Stimulated activated CD4-positive, alpha-beta T cell treated with anti-CD3 and anti-CD28 coated beads, Interleukin-4, amount 100 ng/mL, for 24 hours (primary cell): ENCODE measurements at regions not wholly inside any gene's neighbourhood (a gene's known extent, or its start where the extent isn't known, plus 50 kb on each side); places are given as distances from the start of the nearest gene placed in this dataset.

ENCODE experiments used
- DNase-seq: peaks from one replicate; pipeline ENCODE4 v3.0.0-alpha.2; 2020

DNA sequence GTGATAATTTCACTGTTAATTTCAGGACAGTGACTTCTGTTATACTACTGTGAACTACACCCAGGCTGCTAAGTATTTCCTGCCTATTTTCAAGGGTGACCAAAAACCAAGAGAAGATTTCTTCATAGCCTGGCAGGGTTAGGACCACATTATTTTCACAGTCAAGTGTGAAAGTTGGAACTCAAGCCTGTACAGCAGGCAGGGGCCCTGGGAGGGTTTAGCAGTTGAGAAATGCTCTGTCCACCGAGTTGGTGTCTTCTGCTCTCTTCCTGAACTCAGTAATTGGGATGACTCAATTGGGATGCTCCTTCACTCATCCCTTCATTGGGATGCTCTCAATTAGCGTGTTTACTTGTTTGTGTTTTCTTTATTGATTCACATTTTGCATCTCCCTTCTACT lies 347.3 kb upstream of the CDH11 start:
- DNase-seq, result no peak

DNA sequence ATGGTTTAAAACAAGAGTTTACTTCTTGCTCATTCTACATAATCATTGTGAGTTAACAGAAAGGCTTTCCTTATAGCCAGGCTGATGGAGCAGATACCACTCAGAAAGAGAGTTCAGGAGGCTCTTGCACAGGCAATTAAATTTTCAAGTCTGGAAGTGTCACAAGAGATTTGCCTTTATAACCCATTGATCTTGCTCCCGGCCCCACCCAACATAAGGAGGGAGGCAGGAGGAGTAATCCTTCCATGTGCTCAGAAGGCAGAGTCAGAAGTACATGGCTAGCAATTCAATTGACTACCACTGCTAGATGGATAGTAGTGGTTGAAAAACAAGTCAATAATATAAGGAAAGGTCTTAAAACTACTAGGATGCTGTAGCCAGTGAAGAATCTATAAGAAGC lies 346.3 kb upstream of the CDH11 start:
- DNase-seq, result no peak

DNA sequence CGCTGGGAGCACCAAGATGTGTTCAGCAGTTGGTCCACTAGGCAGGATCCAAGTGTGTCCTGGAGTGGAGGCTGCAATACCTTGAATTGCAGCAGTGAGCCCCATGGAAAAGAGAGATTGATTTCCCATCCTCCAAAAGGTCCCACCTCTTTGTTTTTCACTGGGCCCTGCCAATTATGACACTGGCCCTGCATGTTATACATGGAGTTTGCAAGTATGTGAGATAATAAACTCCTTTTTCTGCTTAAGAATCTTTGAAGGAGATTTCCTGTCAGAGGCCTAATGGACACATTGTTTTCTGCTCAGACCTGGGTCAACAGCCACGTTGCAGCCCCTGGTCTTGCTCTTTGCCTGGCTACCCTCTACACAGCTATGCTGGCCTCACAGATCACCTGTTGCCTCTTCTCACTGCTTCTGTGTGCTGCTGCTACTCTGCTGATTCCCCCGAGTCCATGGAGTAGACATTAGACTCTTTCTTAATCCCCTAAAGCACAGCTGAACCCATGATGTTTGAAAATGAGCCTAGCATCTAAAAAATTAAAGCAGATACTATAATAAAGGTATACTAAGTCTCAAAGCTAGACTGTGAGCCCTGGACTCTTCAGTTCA lies 341.9 kb upstream of the CDH11 start:
- no peak for DNase-seq

DNA sequence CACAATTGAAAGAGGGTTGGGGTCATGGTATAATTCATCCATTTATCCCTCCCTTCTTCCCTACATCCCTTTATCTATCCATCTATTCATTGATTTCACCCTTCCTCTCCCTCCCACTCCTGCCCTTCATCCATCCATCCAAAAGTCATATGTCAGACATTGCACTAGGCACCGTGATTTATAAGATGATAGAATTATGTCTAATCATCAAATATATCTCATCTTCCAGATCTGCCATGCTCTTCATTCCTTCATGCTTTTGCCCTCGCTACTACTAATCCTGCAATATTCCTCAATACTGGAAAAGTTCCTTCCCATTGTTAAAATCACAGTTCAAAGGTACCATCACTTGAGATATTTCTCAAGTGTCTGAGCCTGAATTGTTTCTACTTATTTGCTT lies 335.2 kb upstream of the CDH11 start:
- no peak for DNase-seq

DNA sequence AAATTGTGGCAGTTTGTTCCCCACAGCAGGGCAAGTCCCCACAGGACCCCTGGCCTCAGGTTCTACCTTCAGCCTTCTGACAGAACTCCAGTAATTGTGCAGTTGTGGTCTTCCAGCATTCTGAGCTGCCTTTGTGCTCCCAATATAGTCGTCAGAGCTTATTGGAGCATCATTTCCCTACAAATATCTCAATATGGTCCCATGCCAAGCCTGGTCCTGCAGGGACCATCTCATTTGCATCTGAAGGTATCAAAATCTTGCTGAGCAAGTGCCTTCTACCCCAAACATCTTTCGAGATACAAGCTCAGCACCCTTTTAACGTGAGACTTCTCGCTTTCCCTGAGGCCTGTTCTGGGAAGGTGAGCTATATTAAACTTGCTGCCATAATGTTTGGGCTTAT lies 333.9 kb upstream of the CDH11 start:
- DNase-seq, result no peak

DNA sequence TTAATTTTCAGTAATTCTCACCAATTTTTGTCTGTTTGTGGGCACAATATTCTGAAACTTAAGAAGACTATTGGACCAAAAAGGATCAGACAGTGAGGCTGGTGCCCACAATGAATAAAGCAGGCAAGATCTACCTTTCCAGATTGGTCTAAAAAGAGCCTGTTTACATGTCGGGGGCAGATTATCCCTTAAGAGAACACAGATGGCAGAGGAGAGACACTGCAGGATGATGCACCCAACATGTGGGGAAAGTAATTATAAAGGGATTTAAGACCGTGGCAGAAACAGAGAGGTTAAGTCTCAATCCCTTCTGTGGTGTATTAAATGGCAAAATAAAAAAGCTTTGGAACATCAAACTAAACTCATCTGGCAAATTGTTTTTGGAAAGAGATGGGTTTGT lies 331.8 kb upstream of the CDH11 start:
- no peak for DNase-seq

DNA sequence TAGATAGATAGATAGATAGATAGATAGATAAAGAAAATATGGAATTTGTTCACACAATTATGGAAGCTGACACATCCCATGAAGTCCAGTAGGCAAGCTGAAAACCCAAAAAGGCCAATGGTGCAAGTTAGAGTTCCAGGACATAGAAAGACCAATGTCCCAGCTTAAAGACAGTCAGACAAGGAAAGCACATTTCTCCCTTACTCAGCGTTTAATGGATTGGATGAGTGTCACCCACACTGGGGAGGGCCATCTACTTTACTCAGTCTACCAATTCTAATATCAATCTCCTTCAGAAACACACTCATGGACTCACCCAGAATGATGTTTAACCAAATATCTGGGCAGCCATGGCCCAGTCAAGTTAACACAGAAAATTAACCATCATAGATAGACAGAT lies 327.7 kb upstream of the CDH11 start:
- no peak for DNase-seq

DNA sequence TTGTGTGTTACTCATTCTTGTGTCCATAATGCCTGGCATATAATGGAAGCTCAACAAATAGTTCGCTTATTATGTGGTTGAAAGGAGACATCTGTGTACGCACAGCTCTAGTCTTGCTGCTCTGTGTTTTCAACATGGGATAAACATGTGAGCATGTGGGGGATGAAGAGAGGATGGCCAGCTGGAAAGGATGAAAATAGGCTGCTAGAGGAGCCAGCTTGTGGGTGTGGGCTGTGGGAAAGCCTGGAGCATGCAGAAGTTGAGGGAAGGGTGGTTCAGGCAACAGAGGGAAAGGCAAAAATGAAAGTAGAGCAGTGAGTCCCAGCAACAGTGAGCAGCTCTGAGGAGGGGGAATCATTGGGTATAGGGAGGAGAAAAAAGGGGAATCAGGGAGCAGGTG lies 324.6 kb upstream of the CDH11 start:
- no peak for DNase-seq

DNA sequence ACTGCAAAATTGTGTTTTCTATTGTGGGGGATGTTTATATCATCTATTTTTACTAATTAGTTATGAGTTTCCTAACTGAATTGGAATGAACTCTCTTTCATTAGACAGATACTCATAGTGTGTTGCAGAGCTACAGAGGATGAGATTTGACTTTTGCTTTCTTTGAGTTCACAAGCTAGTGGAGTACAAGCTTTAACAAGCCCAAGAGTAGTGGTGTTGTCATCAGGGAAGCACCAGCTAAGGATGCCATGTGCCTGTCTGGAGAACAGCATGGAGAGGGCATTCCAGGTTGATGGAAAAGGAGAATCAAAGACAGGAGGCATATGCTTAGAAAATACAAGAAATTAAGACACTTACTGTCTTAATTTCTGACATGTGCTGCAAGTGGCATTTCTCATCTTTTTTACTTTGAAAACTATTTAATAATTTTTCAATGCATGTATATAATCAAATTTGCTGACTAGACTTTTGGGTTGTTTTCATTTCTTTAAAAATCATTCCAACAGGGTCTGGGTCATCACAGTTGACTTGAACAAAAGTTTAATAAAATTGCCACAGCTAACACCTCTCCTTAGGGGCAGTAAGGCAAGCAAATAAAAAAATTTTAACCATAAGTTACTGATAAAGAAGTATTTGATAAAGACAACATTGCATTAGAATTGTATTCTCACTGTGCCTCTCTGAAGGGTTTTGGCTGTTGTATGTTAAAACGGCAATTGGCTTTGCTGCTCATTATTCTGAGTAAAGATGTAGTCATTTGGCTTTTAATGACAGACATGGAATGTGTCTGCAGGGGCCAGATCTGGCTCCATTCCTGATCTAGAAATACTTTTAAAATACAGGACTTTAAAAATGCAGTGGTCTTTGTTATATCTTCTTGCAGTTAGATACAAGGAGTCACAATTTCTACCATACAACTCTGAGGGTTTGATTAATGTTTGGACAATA lies 323.7 kb upstream of the CDH11 start:
- no peak for DNase-seq

DNA sequence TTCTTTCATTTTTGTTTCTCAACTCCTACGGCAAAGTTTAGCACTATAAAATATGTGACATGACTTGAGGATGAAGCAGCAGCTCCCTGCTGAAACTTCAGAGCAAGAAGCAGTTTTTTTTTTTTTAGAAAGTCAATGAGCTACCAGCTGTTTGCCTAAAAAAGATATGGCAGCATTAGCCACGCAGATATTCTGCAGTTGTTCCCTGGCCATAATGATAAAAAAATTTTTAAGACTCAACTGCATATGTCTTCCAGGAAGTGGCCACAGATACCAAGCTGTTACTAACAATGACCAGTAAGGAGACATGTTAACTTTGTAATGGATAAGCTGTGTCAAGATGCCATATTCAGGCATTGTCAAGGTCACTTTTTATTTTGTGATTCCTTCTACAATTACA lies 319.6 kb upstream of the CDH11 start:
- DNase-seq, result no peak

DNA sequence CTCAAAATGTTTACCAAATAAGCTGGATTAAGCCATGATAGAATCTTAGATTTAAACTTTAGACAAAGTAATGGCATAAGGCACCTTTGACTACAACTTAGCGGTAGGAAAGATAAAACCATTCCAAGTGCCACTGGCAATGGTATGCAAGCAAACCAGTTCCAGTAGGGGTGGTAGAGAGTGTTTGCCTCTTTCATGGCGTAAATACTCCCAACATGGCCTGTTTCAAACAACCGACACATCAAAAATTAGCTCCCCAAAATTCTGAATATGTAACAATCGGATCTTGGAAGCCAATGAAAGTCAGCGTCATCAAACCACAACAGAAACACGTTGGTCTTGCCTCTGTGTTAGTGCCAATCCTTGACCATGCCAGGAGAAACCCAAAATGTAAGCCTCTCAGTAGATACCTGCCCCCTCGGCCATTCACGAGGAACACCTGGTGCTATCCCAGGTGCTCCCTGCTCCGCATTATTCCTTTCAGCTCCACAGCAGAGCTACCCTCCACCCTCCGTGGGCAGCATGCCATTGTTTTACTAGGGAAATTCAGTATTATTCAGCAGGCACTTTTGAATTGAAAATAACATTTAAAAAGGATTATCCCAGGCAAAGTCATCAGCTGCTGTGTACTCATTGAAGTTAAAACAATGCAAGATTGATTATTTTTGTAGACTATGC lies 307.8 kb upstream of the CDH11 start:
- no peak for DNase-seq

DNA sequence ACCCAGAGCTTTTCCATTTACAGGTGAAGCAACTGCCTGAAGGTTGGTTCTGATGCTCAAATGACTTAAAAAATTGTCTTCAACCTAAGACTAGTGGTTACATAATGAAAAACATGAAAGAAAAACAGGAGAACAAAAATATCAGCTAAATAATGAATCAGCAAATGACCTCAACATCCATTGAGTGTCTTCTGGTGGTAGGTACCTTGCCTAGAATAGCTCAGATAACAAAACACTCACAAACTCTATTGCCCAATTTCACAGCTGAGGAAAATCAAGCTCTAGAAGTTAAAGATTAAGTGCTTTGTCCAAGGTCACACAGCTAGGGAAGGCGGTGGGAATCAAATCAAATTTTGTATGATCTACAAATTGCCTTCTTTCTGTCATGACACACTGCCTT lies 304.6 kb upstream of the CDH11 start:
- no peak for DNase-seq

DNA sequence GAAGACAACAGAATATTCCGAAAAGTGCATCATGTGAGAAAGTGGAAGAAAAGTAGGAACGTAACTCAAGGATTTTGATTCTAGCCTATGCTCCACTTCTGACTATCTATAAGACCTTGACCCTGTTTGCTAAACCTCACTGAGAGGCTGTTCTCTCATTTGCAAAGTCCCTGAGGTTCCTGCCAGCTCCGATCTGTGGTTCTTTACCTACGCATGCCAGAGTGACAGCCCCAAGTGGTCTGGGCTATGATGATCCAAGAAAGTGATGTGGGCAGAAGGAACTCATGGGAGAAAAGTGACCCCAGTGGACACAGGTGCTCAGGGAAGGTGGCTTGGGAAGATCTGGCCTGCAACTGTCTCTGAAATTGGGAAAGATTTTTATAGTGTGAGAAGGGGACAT lies 301.1 kb upstream of the CDH11 start:
- no peak for DNase-seq

DNA sequence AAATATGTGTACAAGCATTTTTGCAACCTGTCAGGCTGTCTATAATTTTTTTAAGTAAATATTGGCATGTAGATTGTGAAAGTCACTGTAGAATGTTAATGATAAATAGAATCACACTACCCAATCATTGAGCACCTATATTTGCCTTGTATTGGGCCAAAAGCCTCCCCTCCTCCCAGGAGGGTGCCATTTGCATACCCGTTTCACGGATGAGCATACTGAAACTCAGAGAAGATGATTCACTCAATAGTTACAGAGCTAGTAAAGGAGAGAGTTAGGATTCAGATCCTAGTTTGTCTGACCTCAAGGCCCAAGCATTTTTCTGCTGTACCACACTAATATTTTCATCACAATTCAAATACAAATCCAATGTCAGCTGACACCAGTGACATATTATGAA lies 299.7 kb upstream of the CDH11 start:
- DNase-seq, result no peak

DNA sequence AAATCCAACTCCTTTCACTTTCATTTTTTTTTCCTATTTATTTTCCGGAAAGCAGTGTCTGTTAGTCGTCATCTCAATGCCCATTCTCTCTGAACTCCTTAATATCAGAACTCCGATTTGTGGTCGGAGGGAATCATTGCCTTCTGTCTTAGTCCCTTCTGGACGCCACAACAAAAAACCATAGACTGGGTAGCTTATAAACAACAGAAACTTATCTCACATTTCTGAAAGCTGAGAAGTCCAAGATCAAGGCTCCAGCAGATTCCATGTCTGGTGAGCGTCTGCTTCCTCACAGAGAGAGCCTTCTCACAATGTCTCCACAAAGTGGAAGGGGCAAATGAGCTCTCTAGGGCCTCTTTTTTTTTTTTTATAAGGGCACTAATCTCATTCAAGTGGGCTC lies 296.6 kb upstream of the CDH11 start:
- no peak for DNase-seq

DNA sequence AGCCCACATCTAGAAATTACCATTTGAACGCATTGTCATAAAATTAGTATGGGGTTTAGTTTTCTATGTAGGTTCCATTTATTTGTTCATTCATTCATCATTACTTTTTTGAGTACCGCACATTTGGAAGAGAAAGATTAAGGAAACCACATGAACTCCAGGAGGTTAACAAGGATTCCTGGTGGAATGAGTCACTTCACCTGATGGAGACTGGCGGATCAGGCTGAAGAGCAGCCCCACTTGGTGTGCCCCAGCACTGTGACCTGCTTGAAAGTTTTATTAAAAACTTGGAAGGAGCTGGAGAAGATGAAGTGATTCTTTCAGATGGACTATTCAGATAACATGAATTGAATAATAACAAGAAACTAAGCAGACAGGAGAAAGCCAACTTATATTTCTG lies 293.6 kb upstream of the CDH11 start:
- no peak for DNase-seq

DNA sequence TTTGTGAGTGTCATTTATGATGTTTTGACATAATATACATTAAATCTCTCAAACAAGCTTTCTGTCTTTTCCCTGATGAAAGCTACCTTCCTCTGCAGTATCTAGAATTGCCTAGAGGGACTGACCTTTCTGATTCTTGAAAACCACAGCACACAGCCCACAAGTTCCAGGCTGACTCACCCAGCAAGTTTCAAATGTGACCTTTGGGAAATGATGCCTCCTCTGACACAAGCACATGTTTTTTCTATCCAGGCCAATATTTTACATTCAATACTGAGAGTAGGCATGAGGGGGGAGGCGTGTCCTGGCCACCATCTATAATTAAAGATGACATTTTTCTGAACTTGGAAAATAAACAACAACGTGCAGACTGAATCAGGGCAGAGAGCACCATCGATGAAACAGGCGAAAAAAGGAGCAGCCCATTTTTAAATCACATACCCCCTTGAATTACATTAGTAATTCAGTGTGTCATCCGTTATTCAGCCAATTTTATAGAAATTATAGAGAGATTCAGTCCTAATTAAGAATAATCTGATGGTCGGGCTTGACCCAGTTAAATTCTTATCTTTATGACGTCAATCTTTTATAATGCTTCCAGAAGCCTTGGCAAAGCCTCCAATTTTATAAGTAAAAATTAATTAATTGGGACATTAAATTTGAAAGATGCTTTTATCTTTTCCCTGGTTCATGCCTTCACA lies 292.6 kb upstream of the CDH11 start:
- DNase-seq, result no peak

DNA sequence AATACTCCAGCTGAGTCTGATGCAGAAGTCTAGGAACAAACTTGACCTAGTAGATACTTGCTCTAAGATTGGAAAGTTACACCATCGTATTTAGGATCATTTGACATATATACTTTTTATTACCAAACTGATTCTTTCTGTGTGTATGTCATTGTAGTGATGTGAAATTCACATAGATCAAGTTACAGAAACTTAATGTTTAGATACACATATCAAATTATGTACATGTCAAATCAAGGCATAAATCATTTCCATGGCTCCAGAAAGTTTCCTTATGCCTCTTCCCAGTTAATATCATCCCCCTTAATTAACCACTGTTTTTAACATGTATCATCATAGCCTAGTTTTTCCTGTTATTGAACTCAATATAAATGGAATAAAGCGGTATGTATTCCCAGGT lies 292.0 kb upstream of the CDH11 start:
- no peak for DNase-seq

DNA sequence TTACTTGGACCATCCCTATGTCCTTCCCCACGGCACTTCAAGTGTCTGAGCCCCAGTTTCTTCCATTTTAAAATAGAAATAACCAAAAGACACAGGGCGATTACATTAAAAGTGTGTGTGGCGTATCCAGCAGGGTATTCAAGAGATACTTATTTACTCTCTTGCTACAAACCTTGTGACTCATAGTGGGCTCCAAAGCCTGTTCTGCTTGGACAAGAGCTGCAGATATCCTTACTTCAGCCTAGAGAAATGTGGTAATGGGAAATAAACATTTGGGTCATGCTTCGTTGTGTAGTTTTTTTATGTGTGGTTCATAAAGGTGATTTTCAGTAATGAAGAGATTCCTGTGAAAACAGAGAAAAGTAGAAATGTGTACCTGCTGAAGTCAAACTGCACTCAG lies 288.9 kb upstream of the CDH11 start:
- no peak for DNase-seq

DNA sequence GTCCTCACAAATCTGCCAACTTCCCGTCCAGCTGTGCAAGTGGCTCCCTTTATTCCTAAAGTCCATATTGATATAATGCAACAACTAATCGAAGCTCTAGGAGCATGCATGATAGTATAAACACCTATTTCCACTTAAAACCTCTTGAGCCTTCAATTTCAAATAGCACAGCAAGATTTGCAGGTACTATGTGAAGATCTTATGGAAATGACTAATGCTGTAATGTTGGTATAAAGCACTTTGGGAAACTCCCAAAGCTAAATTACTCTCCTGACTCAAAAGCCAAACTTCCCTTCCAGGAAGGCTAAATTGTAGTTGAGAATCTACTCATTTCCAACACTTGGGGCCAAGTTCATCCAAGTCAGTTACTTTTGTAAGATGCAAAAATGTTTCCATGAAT lies 287.6 kb upstream of the CDH11 start:
- DNase-seq, result no peak

DNA sequence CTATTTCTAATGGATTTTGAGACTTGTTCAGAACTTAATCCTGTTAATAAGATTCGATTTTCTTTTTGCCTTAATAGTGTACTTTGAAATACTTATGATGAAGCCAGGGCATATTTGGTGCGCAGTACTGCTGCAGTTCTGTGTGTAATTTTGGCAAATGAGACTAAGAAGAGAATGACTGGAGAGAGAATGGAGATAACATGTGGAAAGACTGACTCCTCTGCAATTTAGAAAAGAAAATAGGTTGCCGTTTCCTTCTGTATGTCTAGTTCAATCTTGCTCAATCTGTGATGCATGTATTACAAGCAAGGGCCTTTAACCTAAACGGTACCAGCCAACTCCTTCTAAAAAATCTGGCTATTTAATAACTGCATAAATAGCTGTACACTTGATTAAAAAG lies 285.1 kb upstream of the CDH11 start:
- DNase-seq, result no peak

DNA sequence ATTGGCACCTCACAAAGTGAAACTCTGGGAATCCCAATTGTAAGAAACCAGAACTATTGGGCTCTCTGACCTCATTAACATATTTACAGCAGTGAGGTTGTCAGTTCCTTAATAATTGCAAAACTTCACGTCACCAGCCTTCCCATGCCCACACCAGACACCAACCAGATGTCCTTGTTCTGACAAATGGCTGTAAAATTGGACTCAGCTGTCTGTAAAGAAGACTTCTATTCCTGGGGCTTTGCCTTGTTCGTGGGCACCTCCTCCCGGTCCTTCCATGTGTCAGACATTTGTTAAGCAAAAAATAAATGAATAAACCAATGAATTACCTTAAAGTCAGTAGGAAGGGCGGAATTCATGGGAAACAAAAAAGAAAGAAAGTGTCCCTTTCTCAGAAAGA lies 284.3 kb upstream of the CDH11 start:
- no peak for DNase-seq

DNA sequence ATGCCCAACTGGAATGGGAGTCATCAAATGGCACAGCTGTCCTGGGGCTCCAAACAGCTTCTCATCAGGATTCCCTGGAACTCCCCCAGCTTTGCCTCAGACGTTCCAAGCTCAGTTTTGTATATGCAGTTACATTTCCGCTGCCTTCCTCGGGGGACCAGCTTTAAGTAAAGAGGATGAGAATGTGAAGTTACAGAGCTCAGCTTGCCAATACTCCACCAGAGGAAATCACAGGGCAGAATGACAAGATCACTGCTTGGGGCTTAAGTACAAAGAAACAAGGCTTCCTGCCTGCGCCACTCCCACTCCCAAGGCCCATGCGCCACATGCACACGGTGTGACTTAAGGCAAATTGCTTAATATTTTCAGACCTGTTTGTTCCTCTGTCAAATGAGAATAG lies 272.4 kb upstream of the CDH11 start:
- no peak for DNase-seq
